ENCODE measurements at regions not wholly inside any gene's neighbourhood (a gene's known extent, or its start where the extent isn't known, plus 50 kb on each side); places are given as distances from the start of the nearest gene placed in this dataset.

DNA sequence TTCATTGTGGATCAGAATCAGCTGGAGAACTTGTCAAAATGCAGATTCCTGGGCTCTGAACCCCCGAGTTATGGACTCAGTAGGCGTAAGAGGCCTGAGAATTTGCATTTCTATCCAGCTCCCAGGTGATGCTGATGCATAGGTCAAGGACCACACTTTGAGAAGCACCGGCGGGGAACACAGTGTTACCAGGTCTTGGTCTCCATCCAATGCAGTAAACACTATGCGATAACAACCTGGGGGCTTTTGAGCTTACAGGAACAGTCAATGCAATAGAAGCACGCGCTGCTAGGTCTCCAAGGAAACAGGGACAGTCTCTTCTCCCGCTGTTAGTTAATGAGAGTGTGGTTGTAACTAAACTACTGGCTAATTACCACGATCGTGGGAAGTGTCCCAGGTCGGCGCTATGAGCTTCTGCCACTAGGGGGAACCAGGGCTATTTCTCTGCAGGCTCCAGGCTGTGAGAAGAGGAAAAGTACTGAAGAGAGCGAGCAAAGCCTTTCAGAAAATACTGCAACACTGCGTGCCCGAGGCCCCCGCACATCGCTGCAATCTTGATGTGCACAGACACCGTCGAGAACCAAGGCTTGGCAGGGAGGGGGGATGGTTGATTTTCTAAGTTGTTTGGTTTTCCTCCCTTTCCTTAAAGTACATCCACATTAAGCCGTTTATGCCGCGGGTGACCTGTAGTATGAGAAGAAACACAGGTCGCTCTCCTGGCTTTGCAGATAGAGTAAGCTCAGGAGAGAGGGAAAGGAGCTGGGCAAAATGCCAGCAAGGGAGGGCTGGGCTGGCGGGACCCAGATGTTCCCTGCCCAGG is 52.0 kb upstream of the KCNA1 start:
- DNase-seq (ENCODE audit: insufficient read length, low spot score): peak; percentile 55
- no peak for FAIRE-seq

DNA sequence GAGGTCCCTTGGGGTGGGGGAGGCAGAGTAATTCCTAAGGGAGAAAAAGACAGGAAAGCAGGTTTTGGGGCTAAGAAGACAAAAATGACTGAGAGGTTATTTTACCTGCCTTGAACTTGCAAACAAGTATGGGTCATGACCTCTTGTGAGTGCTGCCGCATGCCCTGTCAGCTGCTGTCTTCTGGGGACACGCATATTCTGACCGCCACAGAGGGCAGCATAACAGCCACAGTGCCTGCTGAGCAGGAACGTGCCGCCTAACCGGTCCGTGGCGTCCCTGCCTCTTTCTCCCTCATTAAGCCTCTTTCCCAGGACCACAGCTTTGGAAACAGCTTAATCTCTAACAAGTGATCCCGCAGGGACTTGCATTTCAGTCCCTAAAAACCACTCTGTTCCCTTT is 51.3 kb upstream of the KCNA1 start:
- no peak for DNase-seq (ENCODE audit: insufficient read length, low spot score)
- FAIRE-seq: no peak
- TF ChIP-seq, protein P1, sequence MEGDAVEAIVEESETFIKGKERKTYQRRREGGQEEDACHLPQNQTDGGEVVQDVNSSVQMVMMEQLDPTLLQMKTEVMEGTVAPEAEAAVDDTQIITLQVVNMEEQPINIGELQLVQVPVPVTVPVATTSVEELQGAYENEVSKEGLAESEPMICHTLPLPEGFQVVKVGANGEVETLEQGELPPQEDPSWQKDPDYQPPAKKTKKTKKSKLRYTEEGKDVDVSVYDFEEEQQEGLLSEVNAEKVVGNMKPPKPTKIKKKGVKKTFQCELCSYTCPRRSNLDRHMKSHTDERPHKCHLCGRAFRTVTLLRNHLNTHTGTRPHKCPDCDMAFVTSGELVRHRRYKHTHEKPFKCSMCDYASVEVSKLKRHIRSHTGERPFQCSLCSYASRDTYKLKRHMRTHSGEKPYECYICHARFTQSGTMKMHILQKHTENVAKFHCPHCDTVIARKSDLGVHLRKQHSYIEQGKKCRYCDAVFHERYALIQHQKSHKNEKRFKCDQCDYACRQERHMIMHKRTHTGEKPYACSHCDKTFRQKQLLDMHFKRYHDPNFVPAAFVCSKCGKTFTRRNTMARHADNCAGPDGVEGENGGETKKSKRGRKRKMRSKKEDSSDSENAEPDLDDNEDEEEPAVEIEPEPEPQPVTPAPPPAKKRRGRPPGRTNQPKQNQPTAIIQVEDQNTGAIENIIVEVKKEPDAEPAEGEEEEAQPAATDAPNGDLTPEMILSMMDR (IDR thresholded peaks at IDR 0.05; ENCODE audit: insufficient read depth, missing control alignments): peak; percentile 2

More for the DNA sequence above, 52.0 kb upstream of the KCNA1 start:
- TF ChIP-seq, protein P1 (IDR thresholded peaks at IDR 0.05; ENCODE audit: insufficient read depth, missing control alignments): peak; percentile 81

DNA sequence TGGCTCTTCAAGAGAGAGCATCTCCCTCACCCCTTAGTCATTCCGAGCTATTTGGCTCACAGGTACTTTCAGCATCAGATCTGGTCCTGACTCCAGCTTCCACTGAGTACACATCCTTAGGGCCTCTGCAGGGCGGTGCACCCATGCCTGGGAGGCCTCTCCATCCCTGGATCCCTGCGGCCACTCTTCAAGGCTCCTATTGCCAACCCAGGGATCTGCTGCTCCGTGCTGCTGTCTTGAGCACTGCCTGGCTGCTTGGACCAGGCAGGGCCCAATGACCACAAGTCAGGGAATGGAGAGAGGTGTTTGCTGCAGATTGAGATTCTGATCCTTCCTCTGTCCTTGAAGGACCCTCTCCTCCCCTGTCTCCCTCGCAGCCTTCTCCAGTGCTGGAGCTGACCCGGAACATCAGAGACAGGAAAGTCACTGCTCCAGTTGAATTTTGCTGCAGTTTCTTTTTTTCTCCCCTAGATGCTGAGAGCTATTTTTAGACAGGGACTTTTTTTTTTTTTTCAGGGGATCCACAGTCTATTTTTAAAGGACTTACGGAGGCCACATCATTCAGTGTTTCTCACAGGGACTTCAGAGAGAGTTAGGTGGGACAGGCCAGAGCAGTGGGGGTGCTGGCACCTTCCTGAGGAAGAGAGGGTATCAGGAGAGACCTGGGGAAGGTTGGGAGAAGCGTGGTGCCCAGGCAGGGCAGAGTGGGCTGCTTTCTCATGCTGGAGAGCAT is 50.1 kb upstream of the KCNA1 start:
- no peak for DNase-seq (ENCODE audit: insufficient read length, low spot score)
- FAIRE-seq: no peak
- TF ChIP-seq, protein P1 (IDR thresholded peaks at IDR 0.05; ENCODE audit: insufficient read depth, missing control alignments): no peak
